Endothelial cell of hepatic sinusoid (primary cell): ENCODE measurements at regions not wholly inside any gene's neighbourhood (a gene's known extent, or its start where the extent isn't known, plus 50 kb on each side); places are given as distances from the start of the nearest gene placed in this dataset.

Experiments used
- in situ Hi-C: cut with HindIII; loops from 2 replicates; pipeline ENCODE4 v1.10.0; 2017; ENCODE audit warnings: low sequenced_read_pairs

DNA sequence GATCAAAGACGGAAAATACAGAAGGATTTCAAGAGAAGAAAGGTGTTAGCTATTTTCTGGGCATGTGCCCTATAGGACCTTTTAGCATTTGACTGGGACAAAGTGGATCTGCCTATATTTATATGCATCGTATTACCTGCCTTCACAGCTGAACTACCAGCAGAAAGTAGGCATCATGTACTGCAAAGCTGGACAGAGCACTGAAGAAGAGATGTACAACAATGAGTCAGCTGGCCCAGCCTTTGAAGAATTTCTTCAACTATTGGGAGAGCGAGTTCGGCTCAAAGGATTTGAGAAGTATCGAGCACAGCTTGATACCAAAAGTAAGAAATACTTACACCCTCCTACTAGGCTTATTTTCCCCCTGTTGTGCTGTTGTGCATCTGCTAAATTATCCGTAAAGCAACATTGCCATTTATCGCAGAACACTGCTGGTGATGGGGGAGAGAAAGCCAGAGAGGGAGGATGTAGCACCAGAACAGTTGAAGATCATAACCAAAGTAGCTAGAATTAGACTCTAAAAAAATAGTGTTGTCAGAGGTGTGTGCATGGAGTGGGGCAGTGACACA, 282.0 kb upstream of the RGS6 start:
- in situ Hi-C loops: no loop called here

GRCh38 chr14:71651228-71651627, 281.0 kb upstream of the RGS6 start:
- in situ Hi-C loops: no loop called here

- in situ Hi-C loops: no loop called here
Measured at GRCh38 chr14:71652368-71652767, 279.9 kb upstream of the RGS6 start.

DNA sequence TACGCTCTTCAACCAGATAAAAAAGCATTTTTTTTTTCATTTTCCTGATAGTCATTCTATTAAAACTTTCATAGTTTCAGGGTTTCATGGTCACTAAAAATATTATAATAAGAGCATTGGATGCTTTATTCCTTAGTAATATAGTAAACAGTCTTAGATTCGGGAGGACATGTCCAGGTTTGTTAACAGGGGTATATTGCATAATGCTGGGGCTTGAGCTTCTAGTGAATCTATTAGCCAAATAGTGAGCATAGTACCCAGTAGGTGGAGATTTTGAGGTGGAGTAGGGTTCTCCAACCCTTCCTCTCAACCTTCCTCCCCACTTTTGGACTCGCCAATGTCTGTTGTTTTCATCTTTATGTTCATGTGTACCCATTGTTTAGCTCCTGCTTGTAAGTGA, 277.4 kb upstream of the RGS6 start:
- in situ Hi-C loops: no loop called here

- in situ Hi-C loops: no loop called here
Measured at GRCh38 chr14:71658261-71658860, 273.9 kb upstream of the RGS6 start.

DNA sequence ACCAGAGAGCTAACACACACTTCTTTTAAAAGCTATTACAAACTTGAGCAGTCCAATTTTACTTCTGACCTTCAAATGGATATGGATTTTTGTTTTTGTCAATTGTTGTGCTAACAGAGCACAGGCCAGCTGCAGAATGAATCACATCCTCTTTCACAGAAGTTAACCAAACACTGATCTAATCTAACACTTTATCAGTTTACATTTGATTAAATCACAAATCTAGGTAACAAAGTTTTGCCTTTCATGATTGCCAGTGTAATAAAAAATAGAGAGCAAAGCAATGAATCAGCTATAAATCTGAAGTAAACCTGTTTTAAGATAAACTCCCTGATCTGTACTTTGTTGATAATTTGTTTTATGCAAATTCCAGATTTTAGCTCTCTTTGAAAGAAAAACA, 273.1 kb upstream of the RGS6 start:
- in situ Hi-C loops: no loop called here

- in situ Hi-C loops: no loop called here
Measured at GRCh38 chr14:71661441-71661840, 270.8 kb upstream of the RGS6 start.

DNA sequence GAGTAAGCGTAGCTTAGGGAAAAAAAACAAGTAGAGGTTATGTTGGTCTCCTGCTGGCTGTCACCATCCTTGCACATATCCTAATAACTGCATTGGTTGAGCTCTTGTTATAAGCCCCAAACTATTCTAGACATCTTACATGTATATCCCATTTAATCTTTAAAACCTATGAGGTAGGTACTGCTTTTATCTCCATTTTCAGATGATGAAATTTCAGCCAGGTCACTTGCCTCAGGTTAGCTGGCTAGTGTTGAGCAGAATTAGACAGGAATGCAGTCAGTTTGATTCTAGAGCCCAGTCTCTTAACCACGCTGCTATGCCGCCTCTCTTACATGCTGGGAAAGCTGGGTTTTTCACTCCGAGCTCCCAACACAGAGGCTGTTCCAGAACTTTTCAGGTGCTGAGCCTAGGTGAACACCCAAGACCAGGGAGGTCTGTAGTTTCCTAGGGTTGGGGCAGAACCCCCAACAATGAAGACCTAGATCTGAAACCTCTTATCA, 269.9 kb upstream of the RGS6 start:
- in situ Hi-C loops: no loop called here

GRCh38 chr14:71665157-71665556, 267.1 kb upstream of the RGS6 start:
- in situ Hi-C loops: loop anchor here (5.0 kb wide), 2 partner anchors 43 to 62 kb away; no protein-coding TSS in a partner anchor

- in situ Hi-C loops: loop anchor here (5.0 kb wide), 2 partner anchors 43 to 62 kb away; no protein-coding TSS in a partner anchor
Measured at GRCh38 chr14:71665781-71666180, 266.4 kb upstream of the RGS6 start.

DNA sequence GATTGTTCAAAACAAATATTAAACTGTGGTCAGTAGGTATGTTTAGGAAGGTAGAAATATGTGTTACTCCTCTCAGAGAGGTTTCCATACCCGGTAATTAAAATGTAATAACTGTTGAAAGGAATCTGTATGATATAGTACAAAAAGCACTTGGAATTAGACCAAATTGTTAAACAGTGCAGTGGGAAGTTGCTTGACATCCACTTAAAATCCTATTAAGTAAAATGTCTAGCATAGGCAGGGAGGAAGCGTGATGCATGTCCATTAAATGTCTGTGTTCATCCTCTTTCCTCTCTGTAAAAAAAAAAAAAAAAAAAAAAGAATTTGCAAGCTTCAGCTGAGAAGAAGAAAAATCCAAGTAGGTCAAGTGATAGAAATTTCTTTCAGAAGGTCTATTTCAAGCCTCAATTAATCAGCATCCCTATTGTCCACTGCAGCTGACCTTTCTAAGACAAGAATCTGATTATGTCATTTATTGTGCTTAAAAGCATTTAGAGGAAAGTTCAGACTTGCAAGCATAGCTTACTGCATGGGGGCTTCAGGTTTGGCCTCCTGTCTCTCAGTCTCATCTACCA, 265.6 kb upstream of the RGS6 start:
- in situ Hi-C loops: loop anchor here (5.0 kb wide), 2 partner anchors 44 to 61 kb away; no protein-coding TSS in a partner anchor

DNA sequence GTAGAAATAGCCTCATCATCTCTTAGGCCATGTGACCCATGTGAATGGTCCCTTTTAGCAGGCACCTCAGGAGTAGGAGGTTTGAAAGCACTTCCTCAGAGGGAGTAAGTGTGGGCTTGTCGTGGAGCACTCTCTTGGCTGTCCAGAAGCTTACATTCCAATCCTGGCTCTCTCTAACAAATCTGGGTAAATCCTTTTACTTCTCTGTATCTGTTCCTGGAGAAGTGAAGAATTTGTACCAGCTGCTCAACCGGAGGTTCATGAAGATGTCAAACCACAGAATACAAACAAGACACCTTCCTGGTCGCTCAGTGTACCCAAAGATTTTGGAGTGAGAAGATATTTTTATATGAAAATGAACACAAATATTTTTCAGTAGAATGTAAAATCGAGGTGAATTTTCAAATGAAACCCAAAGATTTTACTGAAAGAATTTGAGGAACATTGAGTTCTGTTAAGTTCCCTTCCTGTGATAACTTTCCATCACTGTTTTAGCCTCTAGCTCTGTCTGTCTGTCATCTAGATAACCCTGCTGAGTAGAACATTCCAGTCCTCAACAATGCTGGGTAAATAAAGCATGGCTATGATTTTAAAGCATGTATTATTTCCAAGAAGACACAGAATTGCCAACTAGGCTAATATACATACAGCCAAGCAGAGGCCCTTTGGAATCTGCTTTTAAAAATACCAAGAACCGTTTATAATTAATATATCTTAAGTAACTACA, 263.9 kb upstream of the RGS6 start:
- in situ Hi-C loops: loop anchor here (5.0 kb wide), 2 partner anchors 46 to 59 kb away; no protein-coding TSS in a partner anchor

GRCh38 chr14:71672596-71672995, 259.6 kb upstream of the RGS6 start:
- in situ Hi-C loops: no loop called here

DNA sequence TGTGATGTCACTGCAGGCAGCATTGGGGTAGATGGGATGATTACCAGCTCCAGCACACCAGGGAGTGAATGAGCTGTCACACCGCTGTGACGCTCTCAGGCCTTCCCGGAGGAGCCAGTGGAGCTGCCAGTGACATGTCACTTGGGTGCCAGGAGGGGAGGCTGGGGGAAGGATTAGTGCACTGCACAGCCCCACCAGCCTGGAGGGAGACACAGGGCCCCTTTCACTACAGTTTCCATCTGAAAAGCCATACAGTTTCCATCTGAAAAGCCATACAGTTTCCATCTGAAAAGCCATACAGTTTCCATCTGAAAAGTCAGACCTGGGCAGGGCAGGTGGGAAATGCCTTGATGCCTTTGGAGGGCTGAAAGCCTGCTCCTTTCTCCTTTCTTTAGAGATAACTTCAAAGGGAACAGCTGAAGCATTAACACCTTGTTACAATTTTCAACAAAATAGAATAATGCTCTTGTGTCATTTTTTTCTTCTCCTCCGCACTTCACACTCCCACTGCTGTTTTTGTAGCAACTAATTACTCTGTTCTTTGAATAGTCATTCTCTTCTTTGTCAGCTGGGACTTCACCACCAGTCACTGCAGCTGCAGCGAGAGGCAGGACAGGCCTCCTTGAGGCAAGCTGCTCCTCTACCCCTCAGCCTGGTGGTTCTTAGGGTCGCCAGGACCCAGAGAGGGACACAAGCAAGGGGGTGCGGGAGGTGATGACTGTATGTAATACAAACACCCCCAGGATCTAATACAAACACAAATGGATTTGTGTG, 256.9 kb upstream of the RGS6 start:
- in situ Hi-C loops: no loop called here

DNA sequence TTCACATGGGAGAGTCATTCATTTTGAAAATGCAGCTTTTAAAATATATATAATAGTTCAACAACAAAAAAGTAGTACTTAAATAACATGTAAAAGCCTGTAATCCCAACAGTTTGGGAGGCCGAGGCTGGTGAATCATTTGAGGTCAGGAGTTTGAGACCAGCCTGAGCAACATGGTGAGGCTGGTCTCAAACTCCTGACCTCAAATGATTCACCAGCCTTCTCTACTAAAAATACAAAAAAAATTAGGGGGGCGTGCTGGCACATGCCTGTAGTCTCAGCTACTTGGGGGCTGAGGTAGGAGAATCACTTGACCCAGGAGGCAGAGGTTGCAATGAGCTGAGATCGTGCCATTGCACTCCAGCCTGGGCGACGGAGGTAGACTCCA, 256.3 kb upstream of the RGS6 start:
- in situ Hi-C loops: no loop called here

DNA sequence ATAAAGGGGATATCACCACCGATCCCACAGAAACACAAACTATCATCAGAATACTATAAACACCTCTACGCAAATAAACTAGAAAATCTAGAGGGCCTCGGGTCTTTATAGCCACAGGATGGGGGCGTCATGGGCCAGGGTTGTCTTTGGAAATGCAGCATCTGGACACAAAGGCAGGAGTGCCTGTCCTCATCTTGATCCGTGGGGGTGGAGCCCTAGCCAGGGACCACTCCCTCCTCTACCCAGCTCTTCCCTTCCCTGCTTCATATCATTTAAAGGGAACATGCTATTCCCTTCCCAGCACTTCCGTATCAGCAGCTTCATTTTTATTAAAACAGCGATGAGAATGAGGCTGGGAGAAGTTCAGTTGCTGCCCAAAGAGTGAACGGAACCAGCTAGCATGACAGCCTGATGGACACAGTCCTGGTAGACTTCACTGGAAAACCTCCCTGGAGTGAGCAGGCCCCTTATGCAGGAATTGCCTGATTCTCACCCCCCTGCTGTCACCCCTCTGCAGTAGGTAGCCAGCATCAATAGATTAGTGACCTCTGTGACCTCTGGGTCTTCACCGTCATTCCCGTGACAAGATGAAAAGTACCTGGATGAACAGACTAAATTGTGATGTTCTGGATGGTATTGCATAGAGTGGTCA, 251.4 kb upstream of the RGS6 start:
- in situ Hi-C loops: no loop called here

- in situ Hi-C loops: no loop called here
Measured at GRCh38 chr14:71682337-71682736, 249.9 kb upstream of the RGS6 start.

- in situ Hi-C loops: no loop called here
Measured at GRCh38 chr14:71684323-71684722, 247.9 kb upstream of the RGS6 start.

DNA sequence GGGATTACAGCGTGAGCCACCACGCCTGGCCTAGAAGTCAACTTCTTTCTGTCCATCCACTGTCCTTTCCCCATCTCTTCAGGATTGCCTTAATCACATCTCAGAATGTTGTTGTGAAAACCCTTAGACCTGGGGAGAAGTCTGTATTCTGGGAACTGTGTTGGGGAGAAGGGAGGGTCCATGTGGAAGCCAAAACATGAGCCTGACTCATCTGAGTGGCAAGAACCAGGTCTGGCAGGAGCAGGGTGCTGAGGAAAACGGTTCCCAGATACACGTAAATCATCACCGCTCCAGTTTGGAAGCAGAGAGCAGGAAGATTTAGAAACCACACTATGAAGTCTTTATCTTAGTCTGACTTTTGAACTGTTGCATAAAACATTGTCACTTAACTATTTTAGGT, 245.6 kb upstream of the RGS6 start:
- in situ Hi-C loops: no loop called here

- in situ Hi-C loops: no loop called here
Measured at GRCh38 chr14:71687166-71687831, 244.9 kb upstream of the RGS6 start.
